ENCODE measurements at regions not wholly inside any gene's neighbourhood (a gene's known extent, or its start where the extent isn't known, plus 50 kb on each side); places are given as distances from the start of the nearest gene placed in this dataset.

- TF ChIP-seq, protein P1, sequence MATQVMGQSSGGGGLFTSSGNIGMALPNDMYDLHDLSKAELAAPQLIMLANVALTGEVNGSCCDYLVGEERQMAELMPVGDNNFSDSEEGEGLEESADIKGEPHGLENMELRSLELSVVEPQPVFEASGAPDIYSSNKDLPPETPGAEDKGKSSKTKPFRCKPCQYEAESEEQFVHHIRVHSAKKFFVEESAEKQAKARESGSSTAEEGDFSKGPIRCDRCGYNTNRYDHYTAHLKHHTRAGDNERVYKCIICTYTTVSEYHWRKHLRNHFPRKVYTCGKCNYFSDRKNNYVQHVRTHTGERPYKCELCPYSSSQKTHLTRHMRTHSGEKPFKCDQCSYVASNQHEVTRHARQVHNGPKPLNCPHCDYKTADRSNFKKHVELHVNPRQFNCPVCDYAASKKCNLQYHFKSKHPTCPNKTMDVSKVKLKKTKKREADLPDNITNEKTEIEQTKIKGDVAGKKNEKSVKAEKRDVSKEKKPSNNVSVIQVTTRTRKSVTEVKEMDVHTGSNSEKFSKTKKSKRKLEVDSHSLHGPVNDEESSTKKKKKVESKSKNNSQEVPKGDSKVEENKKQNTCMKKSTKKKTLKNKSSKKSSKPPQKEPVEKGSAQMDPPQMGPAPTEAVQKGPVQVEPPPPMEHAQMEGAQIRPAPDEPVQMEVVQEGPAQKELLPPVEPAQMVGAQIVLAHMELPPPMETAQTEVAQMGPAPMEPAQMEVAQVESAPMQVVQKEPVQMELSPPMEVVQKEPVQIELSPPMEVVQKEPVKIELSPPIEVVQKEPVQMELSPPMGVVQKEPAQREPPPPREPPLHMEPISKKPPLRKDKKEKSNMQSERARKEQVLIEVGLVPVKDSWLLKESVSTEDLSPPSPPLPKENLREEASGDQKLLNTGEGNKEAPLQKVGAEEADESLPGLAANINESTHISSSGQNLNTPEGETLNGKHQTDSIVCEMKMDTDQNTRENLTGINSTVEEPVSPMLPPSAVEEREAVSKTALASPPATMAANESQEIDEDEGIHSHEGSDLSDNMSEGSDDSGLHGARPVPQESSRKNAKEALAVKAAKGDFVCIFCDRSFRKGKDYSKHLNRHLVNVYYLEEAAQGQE (tag by site-specific recombination; IDR thresholded peaks at IDR 0.05): no peak
- TF ChIP-seq IKZF3 (tag by site-specific recombination; IDR thresholded peaks at IDR 0.05): no peak
- no peak for TF ChIP-seq ZNF529 (tag by site-specific recombination; IDR thresholded peaks at IDR 0.05; ENCODE audit: insufficient replicate concordance)
- TF ChIP-seq ZNF140 (tag by site-specific recombination; IDR thresholded peaks at IDR 0.05): no peak
- TF ChIP-seq PRDM10 (tag by site-specific recombination; IDR thresholded peaks at IDR 0.05): no peak
- no peak for TF ChIP-seq ZNF658 (tag by site-specific recombination; IDR thresholded peaks at IDR 0.05)
- no peak for TF ChIP-seq MZF1 (tag by site-specific recombination; IDR thresholded peaks at IDR 0.05; ENCODE audit: borderline replicate concordance)
- TF ChIP-seq PRDM1 (tag by site-specific recombination; IDR thresholded peaks at IDR 0.05): no peak
- TF ChIP-seq ZNF791 (tag by site-specific recombination; IDR thresholded peaks at IDR 0.05): no peak
- TF ChIP-seq ZNF585B (tag by site-specific recombination; IDR thresholded peaks at IDR 0.05): no peak
Measured at GRCh38 chr21:26406526-26406925, 166.6 kb downstream of the CYYR1 start (continued).

- Histone ChIP-seq H3K27ac (ENCODE audit: extremely low read depth, low read depth, low read length) (no peak overlapping the region), H3K4me1 (ENCODE audit: control insufficient read depth, insufficient read depth, low read length) (no peaks in the 10 kb centered on the region), H3K4me3 (ENCODE audit: low read depth, low read length) (no peak overlapping the region), H3K9me3 (ENCODE audit: control insufficient read depth, insufficient read depth, low read depth, low read length) (no peaks in the 10 kb centered on the region), H3K36me3 (ENCODE audit: control insufficient read depth in 2 of 2, insufficient read depth in 1 of 2, low read length in 2 of 2) (no peaks in the 10 kb centered on the region)
- ChIA-PET CTCF (interaction anchor here (0.7 kb wide), 1 partner anchor 25 kb away, joined by 4 read pairs; no protein-coding TSS in a partner anchor), POLR2A (no interaction called here)
- TF ChIP-seq ZBTB48 (tag by site-specific recombination; IDR thresholded peaks at IDR 0.05): peak; percentile 78; the same call in 1 of the 2 replicates
- TF ChIP-seq ZNF112 (tag by site-specific recombination; IDR thresholded peaks at IDR 0.05): no peak
- TF ChIP-seq ZFP69B (tag by site-specific recombination; IDR thresholded peaks at IDR 0.05): no peak
Measured at GRCh38 chr21:26405735-26406361, 167.2 kb downstream of the CYYR1 start.

DNA sequence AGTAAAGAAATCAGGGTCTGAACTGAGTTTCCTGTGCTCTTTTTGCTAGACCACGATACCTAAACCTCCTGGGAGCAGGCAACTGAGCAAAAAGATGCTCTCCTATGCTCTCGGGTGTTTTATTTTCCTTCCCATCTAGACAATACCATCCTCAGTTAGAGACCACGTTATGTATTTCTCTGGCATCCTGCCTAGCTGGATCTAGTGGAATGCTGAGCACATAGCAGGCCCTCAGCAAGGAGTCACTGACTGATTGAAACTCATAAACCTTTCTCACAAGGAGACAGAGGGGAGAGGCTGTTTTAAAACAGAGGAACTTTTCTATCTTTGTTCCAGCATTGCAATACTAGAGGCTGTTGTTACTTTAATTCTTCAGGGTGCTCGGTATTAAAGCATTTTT is 168.0 kb downstream of the CYYR1 start:
- no peak overlapping the region for H3K27ac ChIP-seq (ENCODE audit: extremely low read depth, low read depth, low read length)
- no peaks in the 10 kb centered on the region for H3K4me1 ChIP-seq (ENCODE audit: control insufficient read depth, insufficient read depth, low read length)
- H3K36me3 ChIP-seq (ENCODE audit: control insufficient read depth in 2 of 2, insufficient read depth in 1 of 2, low read length in 2 of 2): no peaks in the 10 kb centered on the region
- no peaks in the 10 kb centered on the region for H3K9me3 ChIP-seq (ENCODE audit: control insufficient read depth, insufficient read depth, low read depth, low read length)
- CTCF ChIA-PET: interaction anchor here (0.5 kb wide), 1 partner anchor 14 kb away, joined by 3 read pairs; no protein-coding TSS in a partner anchor
- POLR2A ChIA-PET: no interaction called here
- H3K4me3 ChIP-seq (ENCODE audit: low read depth, low read length): no peak overlapping the region
- TF ChIP-seq ZNF621 (tag by site-specific recombination; IDR thresholded peaks at IDR 0.05) (no peak), KLF17 (tag by site-specific recombination; IDR thresholded peaks at IDR 0.05) (no peak), BCL11B (tag by site-specific recombination; IDR thresholded peaks at IDR 0.05; ENCODE audit: low read depth) (no peak), ZNF558 (tag by site-specific recombination; IDR thresholded peaks at IDR 0.05) (no peak), ZNF610 (tag by site-specific recombination; IDR thresholded peaks at IDR 0.05; ENCODE audit: borderline replicate concordance) (no peak)
- TF ChIP-seq, protein P2, sequence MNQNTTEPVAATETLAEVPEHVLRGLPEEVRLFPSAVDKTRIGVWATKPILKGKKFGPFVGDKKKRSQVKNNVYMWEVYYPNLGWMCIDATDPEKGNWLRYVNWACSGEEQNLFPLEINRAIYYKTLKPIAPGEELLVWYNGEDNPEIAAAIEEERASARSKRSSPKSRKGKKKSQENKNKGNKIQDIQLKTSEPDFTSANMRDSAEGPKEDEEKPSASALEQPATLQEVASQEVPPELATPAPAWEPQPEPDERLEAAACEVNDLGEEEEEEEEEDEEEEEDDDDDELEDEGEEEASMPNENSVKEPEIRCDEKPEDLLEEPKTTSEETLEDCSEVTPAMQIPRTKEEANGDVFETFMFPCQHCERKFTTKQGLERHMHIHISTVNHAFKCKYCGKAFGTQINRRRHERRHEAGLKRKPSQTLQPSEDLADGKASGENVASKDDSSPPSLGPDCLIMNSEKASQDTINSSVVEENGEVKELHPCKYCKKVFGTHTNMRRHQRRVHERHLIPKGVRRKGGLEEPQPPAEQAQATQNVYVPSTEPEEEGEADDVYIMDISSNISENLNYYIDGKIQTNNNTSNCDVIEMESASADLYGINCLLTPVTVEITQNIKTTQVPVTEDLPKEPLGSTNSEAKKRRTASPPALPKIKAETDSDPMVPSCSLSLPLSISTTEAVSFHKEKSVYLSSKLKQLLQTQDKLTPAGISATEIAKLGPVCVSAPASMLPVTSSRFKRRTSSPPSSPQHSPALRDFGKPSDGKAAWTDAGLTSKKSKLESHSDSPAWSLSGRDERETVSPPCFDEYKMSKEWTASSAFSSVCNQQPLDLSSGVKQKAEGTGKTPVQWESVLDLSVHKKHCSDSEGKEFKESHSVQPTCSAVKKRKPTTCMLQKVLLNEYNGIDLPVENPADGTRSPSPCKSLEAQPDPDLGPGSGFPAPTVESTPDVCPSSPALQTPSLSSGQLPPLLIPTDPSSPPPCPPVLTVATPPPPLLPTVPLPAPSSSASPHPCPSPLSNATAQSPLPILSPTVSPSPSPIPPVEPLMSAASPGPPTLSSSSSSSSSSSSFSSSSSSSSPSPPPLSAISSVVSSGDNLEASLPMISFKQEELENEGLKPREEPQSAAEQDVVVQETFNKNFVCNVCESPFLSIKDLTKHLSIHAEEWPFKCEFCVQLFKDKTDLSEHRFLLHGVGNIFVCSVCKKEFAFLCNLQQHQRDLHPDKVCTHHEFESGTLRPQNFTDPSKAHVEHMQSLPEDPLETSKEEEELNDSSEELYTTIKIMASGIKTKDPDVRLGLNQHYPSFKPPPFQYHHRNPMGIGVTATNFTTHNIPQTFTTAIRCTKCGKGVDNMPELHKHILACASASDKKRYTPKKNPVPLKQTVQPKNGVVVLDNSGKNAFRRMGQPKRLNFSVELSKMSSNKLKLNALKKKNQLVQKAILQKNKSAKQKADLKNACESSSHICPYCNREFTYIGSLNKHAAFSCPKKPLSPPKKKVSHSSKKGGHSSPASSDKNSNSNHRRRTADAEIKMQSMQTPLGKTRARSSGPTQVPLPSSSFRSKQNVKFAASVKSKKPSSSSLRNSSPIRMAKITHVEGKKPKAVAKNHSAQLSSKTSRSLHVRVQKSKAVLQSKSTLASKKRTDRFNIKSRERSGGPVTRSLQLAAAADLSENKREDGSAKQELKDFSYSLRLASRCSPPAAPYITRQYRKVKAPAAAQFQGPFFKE (tag by site-specific recombination; IDR thresholded peaks at IDR 0.05; ENCODE audit: borderline replicate concordance): no peak
